Stimulated activated naive B cell treated with anti-CD40 and anti-IgM and Interleukin-4, amounts not matched to agents 10 μg/mL and 1 μg/mL and 100 μg/mL, for 72 hours (primary cell): ENCODE measurements at regions not wholly inside any gene's neighbourhood (a gene's known extent, or its start where the extent isn't known, plus 50 kb on each side); places are given as distances from the start of the nearest gene placed in this dataset.

ENCODE experiments used
- ATAC-seq, 2 donors: fragments of 150-1000 bp; cut with Tn5 transposase; replicated peaks; 2 replicates each; pipeline ENCODE4 v1.10.0; 2021; ENCODE audit warnings: moderate library complexity in 1 of 2
- DNase-seq: peaks from one replicate; pipeline ENCODE4 v3.0.0; 2021
- H3K27ac Mint-ChIP-seq: one replicate; pipeline ENCODE4 v1.8.0; 2022; ENCODE audit warnings: mild to moderate bottlenecking, mixed read lengths
- H3K27me3 Mint-ChIP-seq, 2 donors: one replicate each; pipeline ENCODE4 v1.8.0; 2022; ENCODE audit warnings: mixed read lengths in 2 of 2
- H3K36me3 Mint-ChIP-seq, 2 donors: one replicate each; pipeline ENCODE4 v1.8.0; 2022; ENCODE audit warnings: mixed read lengths in 2 of 2, mild to moderate bottlenecking in 1 of 2
- H3K4me1 Mint-ChIP-seq, 2 donors: one replicate each; pipeline ENCODE4 v1.8.0; 2022; ENCODE audit warnings: mixed read lengths in 2 of 2, mild to moderate bottlenecking in 1 of 2
- H3K4me3 Mint-ChIP-seq, 2 donors: one replicate each; pipeline ENCODE4 v1.8.0; 2022; ENCODE audit warnings: mild to moderate bottlenecking in 2 of 2, mixed read lengths in 2 of 2, moderate library complexity in 1 of 2
- H3K9me3 Mint-ChIP-seq, 2 donors: one replicate each; pipeline ENCODE4 v1.8.0; 2022; ENCODE audit warnings: mixed read lengths in 2 of 2, mild to moderate bottlenecking in 1 of 2

GRCh38 chr1:238582816-238583215, 692.1 kb upstream of the ZP4 start:
- Mint-ChIP-seq H3K4me1 (no peaks in the 10 kb centered on the region), H3K27ac (no peak overlapping the region), H3K9me3 (peaks cover 0 to 3% of the 10 kb centered on the region in 2 donors), H3K36me3 (no peaks in the 10 kb centered on the region), H3K27me3 (no peaks in the 10 kb centered on the region), H3K4me3 (no peak overlapping the region)
- DNase-seq: no peak
- no peak for ATAC-seq

GRCh38 chr1:238581332-238581731, 690.6 kb upstream of the ZP4 start:
- ATAC-seq (no peak), DNase-seq (no peak)
- Mint-ChIP-seq H3K4me1 (no peaks in the 10 kb centered on the region), H3K27me3 (no peaks in the 10 kb centered on the region), H3K27ac (no peak overlapping the region), H3K4me3 (no peak overlapping the region), H3K36me3 (no peaks in the 10 kb centered on the region), H3K9me3 (peaks cover 0 to 3% of the 10 kb centered on the region in 2 donors)

GRCh38 chr1:238568735-238569134, 678.0 kb upstream of the ZP4 start:
- peak; percentile 71 to 72 for ATAC-seq
- Mint-ChIP-seq H3K27ac (no peak overlapping the region), H3K4me1 (peaks cover 6 to 16% of the 10 kb centered on the region in 2 donors), H3K9me3 (peaks cover 0 to 16% of the 10 kb centered on the region in 2 donors), H3K36me3 (no peaks in the 10 kb centered on the region), H3K4me3 (no peak overlapping the region), H3K27me3 (no peaks in the 10 kb centered on the region)
- no peak for DNase-seq

- ATAC-seq: no peak
- no peak overlapping the region for H3K27ac Mint-ChIP-seq
- H3K36me3 Mint-ChIP-seq: no peaks in the 10 kb centered on the region
- H3K4me1 Mint-ChIP-seq: no peaks in the 10 kb centered on the region
- H3K4me3 Mint-ChIP-seq: no peak overlapping the region
- DNase-seq: no peak
- H3K9me3 Mint-ChIP-seq: peaks cover 0 to 18% of the 10 kb centered on the region in 2 donors
- H3K27me3 Mint-ChIP-seq: no peaks in the 10 kb centered on the region
Measured at GRCh38 chr1:238562341-238562740, 671.6 kb upstream of the ZP4 start.

- Mint-ChIP-seq H3K36me3 (no peaks in the 10 kb centered on the region), H3K4me3 (no peak overlapping the region), H3K9me3 (peaks cover 0 to 5% of the 10 kb centered on the region in 2 donors), H3K4me1 (no peaks in the 10 kb centered on the region), H3K27me3 (no peaks in the 10 kb centered on the region), H3K27ac (no peak overlapping the region)
- ATAC-seq: no peak
- DNase-seq: no peak
Measured at GRCh38 chr1:238558746-238559145, 668.0 kb upstream of the ZP4 start.

GRCh38 chr1:238558156-238558555, 667.4 kb upstream of the ZP4 start:
- no peak for DNase-seq
- Mint-ChIP-seq H3K27ac (no peak overlapping the region), H3K27me3 (no peaks in the 10 kb centered on the region), H3K9me3 (peaks cover 0 to 4% of the 10 kb centered on the region in 2 donors), H3K36me3 (no peaks in the 10 kb centered on the region), H3K4me1 (no peaks in the 10 kb centered on the region), H3K4me3 (no peak overlapping the region)
- ATAC-seq: no peak

GRCh38 chr1:238552271-238552670, 661.5 kb upstream of the ZP4 start:
- Mint-ChIP-seq H3K4me1 (no peaks in the 10 kb centered on the region), H3K4me3 (no peak overlapping the region), H3K27ac (no peak overlapping the region), H3K9me3 (no peaks in the 10 kb centered on the region), H3K36me3 (no peaks in the 10 kb centered on the region), H3K27me3 (no peaks in the 10 kb centered on the region)
- DNase-seq: no peak
- no peak for ATAC-seq

- Mint-ChIP-seq H3K4me1 (no peaks in the 10 kb centered on the region), H3K36me3 (no peaks in the 10 kb centered on the region), H3K9me3 (peaks cover 0 to 7% of the 10 kb centered on the region in 2 donors)
Measured at GRCh38 chr1:238549137-238549536, 658.4 kb upstream of the ZP4 start.

GRCh38 chr1:238546118-238546517, 655.4 kb upstream of the ZP4 start:
- Mint-ChIP-seq H3K27me3 (no peaks in the 10 kb centered on the region), H3K27ac (no peak overlapping the region)

More at GRCh38 chr1:238549137-238549536, 658.4 kb upstream of the ZP4 start:
- Mint-ChIP-seq H3K27ac (no peak overlapping the region), H3K4me3 (no peak overlapping the region), H3K27me3 (no peaks in the 10 kb centered on the region)
- DNase-seq (no peak), ATAC-seq (no peak)

GRCh38 chr1:238537641-238538040, 646.9 kb upstream of the ZP4 start:
- Mint-ChIP-seq H3K4me1 (no peaks in the 10 kb centered on the region), H3K4me3 (no peak overlapping the region), H3K27me3 (no peaks in the 10 kb centered on the region), H3K27ac (no peak overlapping the region), H3K36me3 (no peaks in the 10 kb centered on the region), H3K9me3 (peaks cover 0 to 2% of the 10 kb centered on the region in 2 donors)
- DNase-seq: no peak
- ATAC-seq: no peak

More at GRCh38 chr1:238546118-238546517, 655.4 kb upstream of the ZP4 start:
- H3K36me3 Mint-ChIP-seq: no peaks in the 10 kb centered on the region
- DNase-seq: no peak
- peaks cover 0 to 7% of the 10 kb centered on the region in 2 donors for H3K9me3 Mint-ChIP-seq
- no peak overlapping the region for H3K4me3 Mint-ChIP-seq
- ATAC-seq: no peak
- no peaks in the 10 kb centered on the region for H3K4me1 Mint-ChIP-seq

GRCh38 chr1:238530209-238530851, 639.6 kb upstream of the ZP4 start:
- no peak for DNase-seq
- H3K36me3 Mint-ChIP-seq: no peaks in the 10 kb centered on the region
- peaks cover 0 to 5% of the 10 kb centered on the region in 2 donors for H3K9me3 Mint-ChIP-seq
- no peak for ATAC-seq
- H3K4me1 Mint-ChIP-seq: no peaks in the 10 kb centered on the region
- no peaks in the 10 kb centered on the region for H3K27me3 Mint-ChIP-seq
- no peak overlapping the region for H3K27ac Mint-ChIP-seq
- H3K4me3 Mint-ChIP-seq: no peak overlapping the region

GRCh38 chr1:238517711-238518110, 627.0 kb upstream of the ZP4 start:
- ATAC-seq: no peak
- peaks cover 0 to 4% of the 10 kb centered on the region in 2 donors for H3K9me3 Mint-ChIP-seq
- no peaks in the 10 kb centered on the region for H3K36me3 Mint-ChIP-seq
- H3K4me1 Mint-ChIP-seq: no peaks in the 10 kb centered on the region
- no peak for DNase-seq
- H3K27ac Mint-ChIP-seq: no peak overlapping the region
- H3K4me3 Mint-ChIP-seq: no peak overlapping the region
- no peaks in the 10 kb centered on the region for H3K27me3 Mint-ChIP-seq

GRCh38 chr1:238501290-238501689, 610.6 kb upstream of the ZP4 start:
- Mint-ChIP-seq H3K27ac (no peak overlapping the region), H3K4me3 (no peak overlapping the region), H3K9me3 (peaks cover 8 to 11% of the 10 kb centered on the region in 2 donors), H3K36me3 (no peaks in the 10 kb centered on the region), H3K4me1 (no peaks in the 10 kb centered on the region), H3K27me3 (no peaks in the 10 kb centered on the region)
- DNase-seq (no peak), ATAC-seq (no peak)

GRCh38 chr1:238499021-238499420, 608.3 kb upstream of the ZP4 start:
- no peak for DNase-seq
- no peak for ATAC-seq
- Mint-ChIP-seq H3K9me3 (peaks cover 8 to 11% of the 10 kb centered on the region in 2 donors), H3K36me3 (no peaks in the 10 kb centered on the region), H3K27me3 (no peaks in the 10 kb centered on the region), H3K4me3 (no peak overlapping the region), H3K4me1 (no peaks in the 10 kb centered on the region), H3K27ac (no peak overlapping the region)

- no peak overlapping the region for H3K27ac Mint-ChIP-seq
- H3K36me3 Mint-ChIP-seq: no peaks in the 10 kb centered on the region
- ATAC-seq: no peak
Measured at GRCh38 chr1:238492271-238492670, 601.5 kb upstream of the ZP4 start.

More at GRCh38 chr1:238492271-238492670, 601.5 kb upstream of the ZP4 start:
- no peaks in the 10 kb centered on the region for H3K27me3 Mint-ChIP-seq
- H3K4me3 Mint-ChIP-seq: no peak overlapping the region
- no peaks in the 10 kb centered on the region for H3K4me1 Mint-ChIP-seq
- H3K9me3 Mint-ChIP-seq: no peaks in the 10 kb centered on the region
- no peak for DNase-seq
